Endothelial cell of umbilical vein (primary cell): ENCODE measurements at regions not wholly inside any gene's neighbourhood (a gene's known extent, or its start where the extent isn't known, plus 50 kb on each side); places are given as distances from the start of the nearest gene placed in this dataset.

Experiments used
- BruUV-seq: library from RNA; stranded (reverse); fragments of 400-500 nt; replicated peaks from 2 replicates; lab custom pipeline; 2021; lab: Mats Ljungman, UMichigan
- CTCF ChIA-PET: fragments of 300-600, 350-600 bp; sonication (Branson Sonifier 250); formaldehyde crosslinking; loops from one replicate; lab custom pipeline; 2021; ENCODE audit warnings: antibody characterized with exemption, inconsistent platforms; lab: Charles Lee
- POLR2A ChIA-PET: fragments of 300-600, 350-600 bp; sonication (Branson Sonifier 250); formaldehyde crosslinking; loops from one replicate; lab custom pipeline; 2021; ENCODE audit warnings: antibody characterized with exemption, inconsistent platforms; lab: Charles Lee
- DNase-seq: peaks from one replicate; pipeline ENCODE4 v3.0.0-alpha.2; 2011; ENCODE audit warnings: low read depth, low spot score
- FAIRE-seq: peaks from 2 replicates; lab custom pipeline; 2011; peaks lifted over from hg19 to GRCh38; lab: Jason Lieb, UNC
- H2AFZ ChIP-seq: 2 replicates; pipeline ENCODE4 v1.6.0; 2012; ENCODE audit warnings: low read depth, low read length, control low read depth, inconsistent platforms
- H3K27ac ChIP-seq: 2 replicates; pipeline ENCODE4 v1.5.1; 2011; ENCODE audit warnings: low read depth, mild to moderate bottlenecking, control low read depth, low read length, moderate library complexity; ENCODE audit not compliant: insufficient read depth
- H3K27me3 ChIP-seq, 2 experiments: 2 replicates each; pipeline versions ENCODE4 v1.6.0 to v1.6.1; 2011; ENCODE audit warnings: low read length in 2 of 2, mixed read lengths in 1 of 2; ENCODE audit not compliant: control insufficient read depth in 2 of 2, insufficient read depth in 2 of 2
- H3K36me3 ChIP-seq, 2 experiments: 2 replicates in 1 of 2; 3 replicates in 1 of 2; pipeline ENCODE4 v1.5.1; 2011; ENCODE audit warnings: low read length in 2 of 2, mild to moderate bottlenecking in 1 of 2, moderate library complexity in 1 of 2; ENCODE audit not compliant: control insufficient read depth in 2 of 2, insufficient read depth in 2 of 2; ENCODE audit errors: extremely low read depth in 1 of 2
- H3K4me1 ChIP-seq: 3 replicates; pipeline ENCODE4 v1.5.1; 2011; ENCODE audit warnings: mild to moderate bottlenecking, low read length; ENCODE audit not compliant: control insufficient read depth, insufficient read depth; ENCODE audit errors: extremely low read depth
- H3K4me2 ChIP-seq: 2 replicates; pipeline ENCODE4 v1.6.1; 2011; ENCODE audit warnings: low read length, control low read depth, mixed read lengths; ENCODE audit not compliant: insufficient read depth
- H3K4me3 ChIP-seq, 3 experiments: fragments of 200-600 bp in 1 of 3; sonication (generic), shearing (Covaris generic) in 1 of 3; replicated peaks in 1 of 3; 2 replicates each; pipeline ENCODE4 v1.5.1; 2011 to 2016; ENCODE audit warnings: control low read depth in 3 of 3, low read length in 3 of 3, mild to moderate bottlenecking in 2 of 3, inconsistent platforms in 1 of 3, low read depth in 1 of 3, moderate library complexity in 1 of 3; ENCODE audit not compliant: insufficient read depth in 1 of 3
- H3K79me2 ChIP-seq: 2 replicates; pipeline ENCODE4 v1.6.0; 2012; ENCODE audit warnings: low read length, inconsistent platforms; ENCODE audit not compliant: control insufficient read depth, insufficient read depth
- H3K9ac ChIP-seq: replicated peaks from 2 replicates; pipeline ENCODE3; 2011; ENCODE audit warnings: low read length, control low read depth; ENCODE audit not compliant: insufficient read depth; ENCODE audit errors: extremely low read depth
- H3K9me1 ChIP-seq: replicated peaks from 3 replicates; pipeline ENCODE4 v1.6.0; 2011; ENCODE audit warnings: mild to moderate bottlenecking, low read length; ENCODE audit not compliant: control insufficient read depth, insufficient read depth; ENCODE audit errors: extremely low read depth
- H3K9me3 ChIP-seq: replicated peaks from 2 replicates; pipeline ENCODE4 v1.5.1; 2012; ENCODE audit warnings: low read length, inconsistent platforms; ENCODE audit not compliant: control insufficient read depth, insufficient read depth
- H4K20me1 ChIP-seq: replicated peaks from 2 replicates; pipeline ENCODE3; 2011; ENCODE audit warnings: mild to moderate bottlenecking, low read length; ENCODE audit not compliant: control insufficient read depth, insufficient read depth; ENCODE audit errors: extremely low read depth
- EZH2 ChIP-seq: IDR thresholded peaks from 2 replicates; pipeline ENCODE4 v1.6.1; 2012; ENCODE audit warnings: borderline replicate concordance, low read depth, mild to moderate bottlenecking, moderate library complexity, low read length, inconsistent platforms; ENCODE audit not compliant: severe bottlenecking
- FOS ChIP-seq: IDR thresholded peaks from 2 replicates; pipeline ENCODE4 v1.6.1; 2011; ENCODE audit warnings: mild to moderate bottlenecking, low read length, moderate library complexity, borderline replicate concordance; ENCODE audit not compliant: insufficient read depth
- GATA2 ChIP-seq: IDR thresholded peaks from 2 replicates; pipeline ENCODE4 v1.7.0; 2011; ENCODE audit warnings: low read depth, mild to moderate bottlenecking, moderate library complexity, mixed read lengths, low read length; ENCODE audit not compliant: insufficient read length, insufficient read depth
- JUN ChIP-seq: IDR thresholded peaks from 2 replicates; pipeline ENCODE4 v1.6.1; 2011; ENCODE audit warnings: borderline replicate concordance, low read depth; ENCODE audit not compliant: insufficient read length, insufficient read depth
- MYC ChIP-seq: IDR thresholded peaks from one replicate; pipeline ENCODE4 v1.6.1; 2011; ENCODE audit warnings: mild to moderate bottlenecking, low read depth, low read length
- POLR2A ChIP-seq: IDR thresholded peaks from 2 replicates; pipeline ENCODE4 v1.6.1; 2012; ENCODE audit warnings: low read depth, mild to moderate bottlenecking, control low read depth, low read length
- POLR2AphosphoS5 ChIP-seq: IDR thresholded peaks from 2 replicates; pipeline ENCODE4 v1.6.1; 2012; ENCODE audit warnings: low read depth, mild to moderate bottlenecking, control low read depth, low read length, moderate library complexity; ENCODE audit not compliant: insufficient read depth
- dilution Hi-C: fragments of 300-500 bp; cut with MboI; formaldehyde crosslinking; loops from one replicate; pipeline ENCODE4 v1.15.0; 2019; ENCODE audit warnings: low sequenced_read_pairs; ENCODE audit not compliant: extremely low pct_ligation_motif_present
- intact Hi-C: fragments of 100-400 bp; cut with micrococcal nuclease; formaldehyde crosslinking; loops from one replicate; pipeline ENCODE4 v1.10.0; 2022
- TF ChIP-seq, protein P1 (sequence below), 2 donors: IDR thresholded peaks; 1 replicate in 1 of 2; 2 replicates in 1 of 2; pipeline ENCODE4 v1.5.1; 2011; ENCODE audit warnings: low read length in 2 of 2, mild to moderate bottlenecking in 2 of 2, moderate library complexity in 2 of 2, control low read depth in 1 of 2, inconsistent platforms in 1 of 2, low read depth in 1 of 2; ENCODE audit not compliant: insufficient read depth in 1 of 2; ENCODE audit errors: extremely low read depth in 1 of 2
- TF ChIP-seq, protein P2 (sequence below): IDR thresholded peaks from 2 replicates; pipeline ENCODE4 v1.6.1; 2011; ENCODE audit not compliant: insufficient read depth, insufficient read length

DNA sequence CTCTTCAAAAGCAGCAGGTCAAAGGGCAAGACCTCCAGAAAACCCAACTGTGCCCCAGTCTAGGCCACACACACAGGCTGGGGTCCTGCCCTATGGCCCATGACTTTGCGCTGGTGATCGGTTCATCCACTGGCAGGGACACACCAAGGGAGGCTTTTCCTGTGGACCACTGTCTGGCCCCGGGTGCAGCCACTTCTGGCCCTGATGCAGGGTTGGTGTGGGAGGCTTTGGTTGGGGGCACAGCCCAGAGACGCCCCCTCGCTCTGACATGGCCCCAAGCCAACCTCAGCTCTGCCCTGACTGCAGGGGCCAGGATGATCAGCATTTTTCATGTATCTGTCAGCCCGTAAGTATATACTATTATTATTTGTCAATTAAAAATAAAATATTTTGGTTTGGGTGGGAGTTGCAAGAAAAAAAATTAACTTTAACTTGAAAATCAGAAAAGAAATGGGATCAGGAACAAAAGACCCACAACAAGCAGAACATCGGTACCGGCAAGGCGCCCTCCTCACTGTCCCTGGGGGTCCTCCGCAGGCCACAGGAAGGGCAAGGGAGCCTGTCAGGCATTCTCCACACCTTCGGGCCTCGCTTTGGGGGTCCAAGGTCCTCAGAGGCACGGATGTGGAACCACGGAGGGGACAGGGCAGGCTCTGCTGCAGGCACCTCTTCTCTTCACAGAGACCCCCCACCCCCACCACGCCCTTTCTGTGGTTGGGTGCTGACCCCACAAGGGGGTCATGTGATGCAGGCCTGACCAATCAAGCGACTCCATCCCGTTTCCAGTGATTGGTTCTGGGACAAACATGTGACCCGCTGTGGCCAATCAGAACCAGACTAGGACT lies 181.5 kb upstream of the SFSWAP start:
- intact Hi-C loops, result no loop called here
- H3K9me3 ChIP-seq, result no peaks in the 10 kb centered on the region
- H3K4me1 ChIP-seq, result no peaks in the 10 kb centered on the region
- no peaks in the 10 kb centered on the region for H3K9me1 ChIP-seq
- dilution Hi-C loops, result no loop called here
- FAIRE-seq (no peak), DNase-seq (no peak)
- H3K4me3 ChIP-seq, result no peak overlapping the region
- POLR2A ChIA-PET, result no interaction called here
- TF ChIP-seq, protein P1, sequence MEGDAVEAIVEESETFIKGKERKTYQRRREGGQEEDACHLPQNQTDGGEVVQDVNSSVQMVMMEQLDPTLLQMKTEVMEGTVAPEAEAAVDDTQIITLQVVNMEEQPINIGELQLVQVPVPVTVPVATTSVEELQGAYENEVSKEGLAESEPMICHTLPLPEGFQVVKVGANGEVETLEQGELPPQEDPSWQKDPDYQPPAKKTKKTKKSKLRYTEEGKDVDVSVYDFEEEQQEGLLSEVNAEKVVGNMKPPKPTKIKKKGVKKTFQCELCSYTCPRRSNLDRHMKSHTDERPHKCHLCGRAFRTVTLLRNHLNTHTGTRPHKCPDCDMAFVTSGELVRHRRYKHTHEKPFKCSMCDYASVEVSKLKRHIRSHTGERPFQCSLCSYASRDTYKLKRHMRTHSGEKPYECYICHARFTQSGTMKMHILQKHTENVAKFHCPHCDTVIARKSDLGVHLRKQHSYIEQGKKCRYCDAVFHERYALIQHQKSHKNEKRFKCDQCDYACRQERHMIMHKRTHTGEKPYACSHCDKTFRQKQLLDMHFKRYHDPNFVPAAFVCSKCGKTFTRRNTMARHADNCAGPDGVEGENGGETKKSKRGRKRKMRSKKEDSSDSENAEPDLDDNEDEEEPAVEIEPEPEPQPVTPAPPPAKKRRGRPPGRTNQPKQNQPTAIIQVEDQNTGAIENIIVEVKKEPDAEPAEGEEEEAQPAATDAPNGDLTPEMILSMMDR (IDR thresholded peaks at IDR 0.05; ENCODE audit: extremely low read depth in 1 of 2, insufficient read depth in 1 of 2, low read depth in 1 of 2, low read length in 2 of 2), result no peak
- no peak for TF ChIP-seq MYC
- no peak for TF ChIP-seq FOS
- TF ChIP-seq, protein P2, sequence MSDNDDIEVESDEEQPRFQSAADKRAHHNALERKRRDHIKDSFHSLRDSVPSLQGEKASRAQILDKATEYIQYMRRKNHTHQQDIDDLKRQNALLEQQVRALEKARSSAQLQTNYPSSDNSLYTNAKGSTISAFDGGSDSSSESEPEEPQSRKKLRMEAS, result no peak
- no peak for TF ChIP-seq GATA2
- TF ChIP-seq JUN, result no peak
- no peak for TF ChIP-seq EZH2
- no peak for TF ChIP-seq POLR2AphosphoS5
- no peak for TF ChIP-seq POLR2A
- H3K27me3 ChIP-seq, result no peaks in the 10 kb centered on the region
- H3K9ac ChIP-seq, result no peak overlapping the region
- no peak overlapping the region for H3K4me2 ChIP-seq
- no peaks in the 10 kb centered on the region for H4K20me1 ChIP-seq
- H2AFZ ChIP-seq, result no peak overlapping the region
- no peak overlapping the region for H3K27ac ChIP-seq
- no TSS peak for BruUV-seq
- no peaks in the 10 kb centered on the region for H3K36me3 ChIP-seq
- CTCF ChIA-PET, result no interaction called here
- H3K79me2 ChIP-seq, result no peaks in the 10 kb centered on the region
